NCI-H146 (cell line): ENCODE measurements at regions not wholly inside any gene's neighbourhood (a gene's known extent, or its start where the extent isn't known, plus 50 kb on each side); places are given as distances from the start of the nearest gene placed in this dataset.

ENCODE experiments used
- DNase-seq: peaks from one replicate; lab custom pipeline; 2025; lab: John Stamatoyannopoulos, UW

DNA sequence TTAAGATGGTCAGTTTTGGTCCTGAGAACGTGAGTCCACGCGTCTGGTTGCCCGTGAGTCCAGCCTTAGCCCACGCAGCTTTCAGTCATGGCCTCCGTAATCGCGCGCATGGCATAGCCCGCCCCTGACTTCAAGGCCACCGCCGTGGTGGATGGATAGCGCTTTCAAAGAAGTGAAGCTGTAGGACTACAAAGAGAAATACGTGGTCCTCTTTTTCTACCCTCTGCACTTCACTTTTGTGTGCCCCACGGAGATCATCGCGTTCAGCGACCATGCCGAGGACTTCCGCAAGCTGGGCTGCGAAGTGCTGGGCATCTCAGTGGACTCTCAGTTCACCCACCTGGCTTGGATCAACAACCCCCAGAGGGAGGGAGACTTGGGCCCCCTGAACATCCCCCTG is 142.0 kb upstream of the MCHR2 start:
- DNase-seq: no peak

DNA sequence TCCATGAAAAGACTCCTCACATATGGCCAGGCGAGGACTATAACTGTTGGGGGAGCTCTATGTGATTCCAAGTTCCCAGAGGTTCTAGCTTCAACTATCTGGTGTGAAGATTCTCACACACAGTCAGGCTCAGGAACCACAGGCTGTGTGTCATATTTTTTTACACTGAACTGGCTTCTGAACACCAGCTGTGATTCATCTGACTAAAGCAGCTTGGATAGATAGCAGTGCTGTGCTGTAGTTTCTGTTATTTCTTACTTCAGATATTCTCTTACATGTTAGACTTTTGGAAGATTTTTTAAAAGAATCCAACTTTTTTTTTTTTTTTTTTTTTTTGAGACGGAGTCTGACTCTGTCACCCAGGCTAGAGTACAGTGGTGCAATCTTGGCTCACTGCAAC is 140.7 kb upstream of the MCHR2 start:
- no peak for DNase-seq

DNA sequence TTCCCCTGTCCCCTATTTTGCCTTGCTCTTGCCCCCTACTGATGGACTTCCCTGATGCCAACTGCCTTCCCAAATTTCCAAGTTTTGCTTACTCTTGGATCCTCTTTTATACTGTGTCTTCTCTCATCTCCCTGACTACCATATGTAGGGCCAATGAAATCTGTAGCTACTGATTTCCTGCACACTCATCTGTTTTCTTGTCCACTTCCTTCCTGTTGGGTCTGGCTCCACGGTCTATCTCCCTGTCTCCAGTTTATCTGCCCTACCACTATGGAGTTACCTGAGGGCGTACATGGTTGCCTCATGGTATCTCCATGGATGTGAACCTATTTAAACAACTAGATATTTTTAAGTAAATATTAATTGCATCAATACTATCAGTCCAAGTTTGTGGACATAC is 140.3 kb upstream of the MCHR2 start:
- no peak for DNase-seq

DNA sequence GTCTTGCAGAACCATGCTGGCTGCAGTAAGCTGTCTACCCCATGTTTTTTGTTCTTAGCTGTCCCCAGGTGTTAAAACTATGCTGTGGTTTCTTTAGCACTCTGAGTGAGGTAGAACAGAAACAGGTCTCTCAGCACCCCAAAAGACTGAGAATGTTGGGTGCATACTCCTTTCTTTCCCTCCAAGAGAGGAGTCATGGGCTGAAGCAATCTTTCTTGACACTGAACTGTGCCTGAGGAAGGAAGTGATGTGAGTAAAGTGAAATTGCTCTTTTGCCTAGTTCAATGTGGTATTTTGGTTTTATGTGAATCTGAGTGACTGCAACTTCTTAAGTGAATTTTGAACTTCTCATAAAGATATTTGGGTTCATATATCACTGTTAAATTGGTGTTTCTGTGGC is 138.0 kb upstream of the MCHR2 start:
- no peak for DNase-seq

DNA sequence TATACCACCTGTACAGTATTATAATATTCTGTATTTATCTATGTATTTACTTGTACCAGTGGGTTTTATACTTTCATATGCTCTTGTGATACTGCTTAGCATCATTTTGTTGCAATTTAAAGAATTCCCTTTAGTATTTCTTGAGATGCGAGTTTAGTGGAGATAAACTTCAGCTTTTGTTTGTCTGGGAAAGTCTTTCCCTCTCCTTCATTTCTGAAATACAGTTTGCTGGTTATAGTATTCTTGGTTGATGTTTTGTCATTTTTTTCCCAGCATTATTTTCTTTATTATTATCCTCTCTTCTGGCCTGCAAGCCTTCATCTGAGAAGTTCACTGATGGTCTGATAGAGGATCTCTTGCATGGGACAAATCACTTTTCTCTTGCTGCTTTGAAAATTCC is 136.6 kb upstream of the MCHR2 start:
- DNase-seq: no peak

DNA sequence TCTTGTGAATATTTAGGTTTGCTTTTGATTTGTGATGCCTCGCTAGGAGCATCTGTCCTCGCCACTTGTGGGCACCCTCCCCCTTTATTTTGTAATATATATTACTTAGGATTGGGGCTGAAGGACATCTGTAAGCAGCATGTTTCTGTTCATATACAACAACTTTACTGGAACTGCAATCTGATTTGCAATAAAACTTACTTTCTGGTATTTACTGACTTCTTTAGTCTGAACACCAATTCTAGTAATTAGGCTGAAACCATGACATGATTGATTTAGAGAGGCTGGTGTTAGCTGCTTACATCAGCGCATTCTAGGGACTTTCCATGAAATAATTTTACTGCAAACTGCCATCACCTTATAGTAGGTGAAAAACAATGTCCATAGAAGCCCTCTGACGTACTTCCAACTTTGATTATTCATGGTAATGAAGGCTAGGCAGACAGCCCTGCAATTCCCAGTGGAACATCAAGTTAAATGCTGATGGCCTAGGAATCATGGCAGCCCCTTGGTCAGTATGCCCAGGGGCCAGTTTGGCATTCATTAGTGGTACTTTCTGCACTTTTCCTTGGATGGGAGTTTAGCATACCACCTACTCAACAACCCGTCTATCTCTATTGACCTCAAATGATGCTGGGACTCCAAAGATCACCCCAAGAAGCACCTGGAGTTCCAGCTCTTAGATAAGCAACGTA is 132.9 kb upstream of the MCHR2 start:
- no peak for DNase-seq

DNA sequence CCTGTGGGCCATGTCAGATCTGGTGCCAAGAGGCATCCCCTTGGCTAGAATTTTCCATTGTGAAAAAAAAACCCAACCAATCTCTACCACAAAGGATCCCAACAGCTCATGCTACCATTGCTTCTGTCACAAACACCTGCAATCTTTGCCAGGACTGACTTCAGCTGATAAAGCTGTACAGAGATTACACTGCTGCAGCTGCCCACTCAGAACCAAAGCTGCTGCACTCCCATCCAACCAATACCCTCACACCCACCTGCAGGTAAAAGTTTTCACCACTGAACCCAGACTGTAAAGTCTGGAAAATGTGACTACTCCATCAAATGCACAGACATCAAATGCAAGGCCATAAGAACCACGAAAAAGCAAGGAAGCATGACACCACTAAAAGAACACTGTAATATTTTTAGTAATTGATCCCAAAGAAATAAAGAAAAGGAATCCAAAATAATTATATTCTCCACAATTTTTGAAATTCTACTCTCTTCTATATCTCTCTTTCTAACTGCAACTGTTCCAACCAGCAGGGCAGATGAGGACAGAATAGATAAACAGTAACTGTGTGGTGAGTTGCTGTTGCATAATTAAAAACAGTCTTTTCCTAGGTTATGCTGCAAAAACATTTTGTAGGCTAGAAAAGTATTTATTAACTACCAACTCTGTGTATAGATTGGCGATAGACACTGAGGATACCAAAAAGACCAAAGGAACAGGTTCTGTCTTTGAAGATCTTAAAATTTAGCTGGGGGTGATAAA is 128.0 kb upstream of the MCHR2 start:
- no peak for DNase-seq

DNA sequence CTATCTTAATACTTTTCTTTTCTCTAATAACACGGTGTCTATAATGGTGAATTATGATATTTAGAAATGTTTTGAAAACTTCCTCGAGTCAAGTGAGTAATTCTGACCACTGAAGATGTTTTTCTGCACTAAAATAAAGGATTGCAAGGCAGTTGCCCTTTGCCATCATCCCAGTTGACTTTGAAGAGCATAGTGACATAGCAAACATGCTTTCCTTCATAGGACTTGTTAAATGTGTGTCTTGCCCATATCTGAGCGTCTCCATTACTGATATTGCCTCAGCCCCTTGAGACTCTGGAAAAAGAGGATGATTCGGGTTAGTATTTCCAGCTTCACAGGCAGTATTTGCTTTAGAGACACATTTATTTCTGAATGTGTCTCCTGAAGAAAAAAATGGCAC is 125.2 kb upstream of the MCHR2 start:
- no peak for DNase-seq

DNA sequence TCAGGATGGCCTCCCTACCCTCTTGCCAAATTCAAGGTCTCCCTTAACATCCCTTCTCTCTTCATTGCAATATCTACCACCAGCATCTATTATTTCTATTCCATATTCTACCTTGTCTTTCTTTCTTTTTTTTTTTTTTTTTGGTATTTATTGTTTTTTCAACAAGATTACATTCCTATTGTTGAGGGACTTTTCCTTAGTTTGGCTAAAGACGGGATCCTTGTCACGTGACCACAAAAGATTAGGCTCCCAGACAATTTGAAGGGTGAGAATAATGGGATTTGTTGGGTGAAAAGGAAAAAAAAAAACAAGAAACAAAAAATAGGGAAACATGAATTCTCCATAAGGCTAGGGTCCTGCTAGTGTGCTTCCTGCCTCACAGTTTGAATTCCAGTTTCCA is 124.3 kb upstream of the MCHR2 start:
- no peak for DNase-seq

DNA sequence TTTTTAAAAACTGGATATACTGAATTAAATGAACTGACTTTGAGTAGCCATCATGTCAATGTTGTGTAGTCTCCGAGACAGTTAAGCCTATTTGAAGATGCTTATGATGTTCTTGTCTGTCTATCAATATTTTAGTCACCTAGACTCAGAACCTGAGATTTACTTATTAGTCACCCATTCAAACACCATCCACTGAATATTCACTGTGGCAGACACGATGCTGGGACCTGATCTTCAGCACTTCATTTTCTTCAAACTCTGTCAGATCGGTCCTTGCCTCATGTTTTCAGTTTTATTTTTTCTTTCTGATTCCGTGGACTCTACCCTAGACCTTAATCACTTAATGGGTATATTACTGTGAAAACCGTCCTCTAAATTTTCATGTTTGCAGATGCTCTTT is 123.7 kb upstream of the MCHR2 start:
- DNase-seq: no peak

DNA sequence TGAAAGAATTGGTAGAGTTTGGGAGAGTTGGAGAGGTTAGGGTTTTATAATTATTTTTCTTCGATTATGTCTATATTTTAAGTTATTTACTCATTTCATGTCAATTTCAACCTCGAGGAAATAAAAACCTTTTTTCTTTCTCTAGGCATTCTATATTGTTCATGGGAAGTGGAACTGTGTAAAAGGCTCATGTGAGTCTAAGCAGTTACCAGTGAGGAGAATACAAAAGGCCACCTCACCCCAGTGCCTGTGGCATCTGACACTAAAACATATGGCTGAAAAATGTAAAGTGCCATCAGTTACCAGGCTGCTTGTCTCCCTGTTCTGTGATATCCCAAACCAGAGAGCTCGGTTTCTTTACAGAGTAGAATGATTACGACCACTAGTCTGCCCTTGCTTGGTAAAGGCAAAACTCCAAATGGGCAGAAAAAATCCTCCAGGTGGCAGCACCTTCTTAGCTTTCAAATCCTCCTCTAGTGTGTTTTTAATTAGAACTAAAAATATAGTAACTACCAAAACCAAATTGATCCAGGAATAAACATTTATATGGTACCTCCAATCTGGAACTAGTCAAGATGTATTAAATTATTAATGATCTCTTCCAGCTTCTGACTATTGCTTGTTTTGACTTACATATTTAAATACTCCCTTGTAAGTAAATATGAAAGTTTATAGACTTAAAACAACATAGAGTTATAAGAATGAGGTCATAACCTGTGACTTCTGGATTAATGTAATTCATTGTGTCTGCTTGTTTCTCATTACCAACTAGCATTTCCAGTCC is 122.6 kb upstream of the MCHR2 start:
- DNase-seq: peak; percentile 50

DNA sequence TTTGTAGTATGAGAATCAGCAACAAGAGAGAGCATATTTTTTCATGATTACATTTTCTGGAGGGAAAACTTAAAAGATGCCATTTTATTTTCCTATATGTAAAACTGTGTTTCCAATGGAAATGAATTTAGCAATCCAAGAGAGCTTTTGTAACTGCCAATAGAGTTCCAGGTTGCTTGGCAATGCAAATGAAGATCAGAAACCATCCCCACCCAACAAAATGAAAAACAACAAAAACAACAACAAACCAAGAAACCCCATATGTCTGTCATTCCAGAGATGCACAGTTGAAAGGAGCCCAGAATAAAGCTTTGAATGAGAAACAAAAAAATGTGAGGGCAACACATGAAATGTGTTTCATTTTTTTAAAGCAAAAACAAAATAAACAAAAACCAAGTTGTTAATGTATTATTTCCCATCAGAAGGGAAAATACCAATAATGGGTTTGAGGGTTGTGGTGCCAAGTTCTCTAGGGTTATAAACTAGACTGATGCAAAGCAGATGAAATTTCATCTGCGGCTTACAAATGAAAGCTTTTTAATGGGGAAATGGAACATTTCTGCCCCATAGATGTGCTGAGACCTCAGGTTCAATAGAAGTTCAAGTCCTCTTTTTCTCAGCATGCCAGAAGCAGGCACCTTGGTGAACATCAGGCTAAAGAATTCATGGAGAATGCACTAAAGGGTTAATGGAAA is 121.5 kb upstream of the MCHR2 start:
- no peak for DNase-seq

DNA sequence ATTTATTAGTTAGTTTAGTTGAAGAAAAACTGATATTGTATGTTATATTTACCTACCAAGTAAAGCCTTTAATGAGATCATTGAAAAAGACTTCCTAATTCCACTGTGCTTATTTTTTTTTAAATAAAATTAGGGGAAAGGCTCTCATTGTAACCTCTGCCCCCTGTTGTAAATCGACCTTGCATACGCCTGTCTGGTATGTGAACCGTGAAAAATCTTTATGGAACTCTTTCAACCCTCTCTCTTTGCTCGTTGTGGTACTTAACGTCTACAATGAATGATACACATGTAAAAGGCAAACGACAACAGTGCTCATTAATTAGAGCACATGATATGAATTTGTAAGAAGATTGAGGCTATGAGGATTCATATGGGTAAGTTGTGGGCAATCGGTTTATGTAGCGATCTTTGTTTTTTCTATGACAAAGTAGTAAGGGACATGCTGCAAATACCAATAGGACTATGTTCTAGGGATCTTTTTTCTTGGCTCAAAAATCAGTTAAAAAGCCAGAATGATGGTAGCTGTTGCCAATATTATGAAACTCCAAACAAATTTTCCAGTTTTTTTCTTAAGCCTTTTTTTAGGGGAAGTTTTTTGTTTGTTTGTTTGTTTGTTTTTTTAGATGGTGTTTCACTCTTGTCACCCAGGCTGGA is 119.0 kb upstream of the MCHR2 start:
- DNase-seq: no peak

DNA sequence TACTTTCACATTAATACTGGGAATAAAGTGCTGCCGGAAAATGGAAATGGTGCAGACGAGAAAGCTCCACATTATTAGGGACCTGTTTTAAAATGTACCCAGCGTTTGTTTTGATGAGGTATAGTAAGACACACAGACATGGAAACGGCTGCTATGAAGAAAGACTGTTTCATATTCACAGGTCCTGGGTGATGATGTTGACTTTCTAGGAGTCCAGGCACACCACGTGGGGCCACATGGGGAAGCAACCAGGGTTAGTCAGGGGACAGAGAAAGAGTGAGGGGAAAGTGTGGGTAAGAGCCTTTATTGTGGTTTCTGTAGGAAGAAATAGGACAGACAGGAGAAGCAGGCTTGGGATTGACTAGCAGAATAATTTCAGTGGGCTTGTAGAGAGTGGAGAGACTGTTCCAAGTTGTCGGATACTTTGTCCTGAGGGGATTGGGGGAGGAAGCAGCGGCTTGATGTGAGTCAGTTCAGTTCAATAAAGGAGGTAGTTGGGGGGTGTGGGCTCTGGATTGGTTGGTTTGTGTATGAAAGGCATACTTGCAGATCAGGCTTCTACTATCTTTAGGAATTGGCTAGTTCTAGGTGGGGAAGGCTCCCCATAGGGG is 112.0 kb upstream of the MCHR2 start:
- DNase-seq: no peak

DNA sequence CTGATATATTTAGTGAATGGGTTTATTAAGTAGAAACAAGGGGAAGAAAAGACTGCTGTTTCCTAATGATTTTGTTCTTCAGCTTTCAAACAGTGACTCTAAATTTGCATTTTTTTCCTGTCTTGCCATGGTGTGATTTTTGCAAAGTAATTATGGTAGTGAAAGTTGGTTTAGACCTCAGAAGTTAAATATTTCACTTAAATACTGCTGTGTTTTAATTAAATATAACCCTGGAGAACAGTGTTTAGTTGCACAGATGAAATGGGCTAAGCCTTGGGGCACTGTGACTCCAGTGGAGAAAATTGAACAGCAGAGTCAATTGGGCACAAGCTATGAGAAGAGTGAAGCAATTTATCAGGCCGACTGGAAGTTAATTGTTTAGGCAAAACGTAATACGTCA is 111.1 kb upstream of the MCHR2 start:
- no peak for DNase-seq

DNA sequence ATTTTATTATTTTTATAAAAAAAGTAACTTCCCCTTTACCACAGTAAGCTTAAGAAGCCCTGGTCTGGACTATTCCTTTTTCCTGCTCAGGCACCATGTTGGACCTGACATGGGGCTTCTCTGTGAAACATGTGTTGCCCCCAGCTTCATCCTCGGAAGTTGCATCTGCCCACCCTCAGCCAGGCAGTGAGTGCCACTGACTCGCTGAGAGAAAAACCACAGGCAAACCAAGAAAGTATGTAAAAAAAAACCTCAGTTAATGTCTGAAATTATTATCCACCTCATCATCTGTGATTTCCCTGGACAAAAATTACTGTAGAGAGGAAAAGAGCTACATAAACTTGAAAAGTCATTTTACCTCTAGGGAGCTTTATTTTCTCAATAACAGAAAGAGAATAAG is 109.9 kb upstream of the MCHR2 start:
- no peak for DNase-seq

DNA sequence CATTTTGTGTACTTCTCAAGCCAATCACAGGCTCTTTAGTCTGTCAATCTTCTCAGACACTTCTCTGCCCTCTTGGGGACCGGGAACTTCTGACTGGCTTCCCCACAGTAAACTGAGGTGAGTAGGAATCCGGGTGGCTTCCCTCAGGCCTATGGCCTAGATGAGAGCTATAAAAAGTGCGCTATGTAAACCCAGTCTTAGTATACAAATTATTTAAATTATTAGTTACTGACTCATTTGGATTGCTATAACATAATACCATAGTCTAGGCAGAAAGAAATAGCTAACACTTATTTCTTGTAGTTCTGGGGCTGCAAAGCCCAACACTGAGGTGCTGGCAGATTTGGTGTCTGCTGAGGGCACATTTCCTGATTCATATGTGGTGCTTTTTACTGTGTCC is 109.2 kb upstream of the MCHR2 start:
- no peak for DNase-seq

DNA sequence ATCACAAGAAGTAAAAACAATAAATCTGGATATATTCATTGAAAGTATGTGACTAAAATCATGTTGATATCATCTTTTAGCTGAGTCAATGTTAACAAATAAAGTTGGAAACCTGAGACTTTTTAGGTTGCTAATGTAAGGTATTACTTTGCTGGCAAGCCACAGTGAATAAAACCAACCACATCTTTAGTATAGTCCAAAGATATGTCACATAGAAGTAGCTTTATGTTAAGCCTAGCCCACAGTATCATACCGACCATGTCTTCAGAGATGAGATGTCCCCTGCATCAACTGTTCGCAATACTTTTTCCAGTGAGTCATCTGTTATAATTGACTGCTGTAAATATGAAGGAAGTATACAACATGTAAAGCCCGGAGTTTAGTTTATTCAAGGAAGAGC is 107.6 kb upstream of the MCHR2 start:
- no peak for DNase-seq

DNA sequence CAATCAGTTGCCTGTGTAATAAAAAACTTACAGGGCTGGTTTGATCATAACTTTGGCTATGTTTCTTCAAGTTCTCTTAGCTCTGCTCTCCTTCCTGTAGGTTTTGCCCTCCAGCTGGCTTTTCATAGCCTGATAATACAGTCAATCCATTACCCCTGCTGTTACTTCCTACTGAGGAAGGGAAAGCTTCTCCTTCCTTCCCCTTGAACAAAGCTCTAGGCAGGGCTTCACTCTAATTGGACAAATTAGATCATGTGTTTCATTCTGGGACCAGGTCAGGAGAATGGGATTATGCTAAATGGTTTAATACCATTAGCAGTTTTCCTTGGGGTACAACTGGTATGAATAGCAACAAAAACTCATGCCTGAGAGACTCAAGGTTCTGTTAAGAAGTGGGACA is 106.8 kb upstream of the MCHR2 start:
- no peak for DNase-seq

DNA sequence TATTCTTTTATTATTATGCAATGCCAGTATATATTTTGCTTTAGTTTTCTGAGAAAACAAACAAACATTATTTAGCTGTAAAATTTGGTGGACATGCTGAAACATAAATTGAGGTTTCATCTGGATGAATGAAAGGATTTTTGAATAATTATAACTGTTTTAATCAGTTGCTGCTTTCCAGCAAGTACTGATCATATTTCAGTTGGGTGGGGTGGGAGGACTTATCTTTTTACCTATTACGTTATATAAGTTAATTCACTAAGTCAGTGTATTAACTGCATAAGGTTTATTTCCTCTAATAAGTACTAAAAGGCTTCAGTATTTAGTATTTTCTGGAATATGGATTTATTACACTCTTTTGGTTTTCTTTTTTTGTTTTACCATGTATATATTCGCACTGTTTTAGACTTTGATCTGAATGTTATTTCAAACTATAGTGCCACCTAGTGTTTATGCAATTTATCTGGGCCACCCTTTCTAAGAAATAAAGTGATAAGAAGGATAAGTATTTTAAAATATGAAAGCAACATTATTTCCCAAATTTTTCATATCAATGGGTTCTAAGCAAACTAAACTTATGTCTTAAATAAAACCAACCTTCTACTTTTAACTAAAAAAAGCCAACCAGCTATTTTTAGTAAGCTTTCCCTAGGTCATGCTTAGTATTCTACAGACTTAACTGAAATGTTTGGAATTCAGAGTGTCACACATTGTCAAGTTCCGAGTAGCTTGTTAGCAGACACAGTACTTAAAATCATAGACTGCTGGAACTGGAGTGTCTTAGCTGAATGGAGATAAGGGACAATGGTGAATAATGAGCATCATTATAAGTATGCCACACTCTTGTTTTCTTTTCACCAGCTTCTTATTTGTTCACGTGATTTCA is 105.4 kb upstream of the MCHR2 start:
- DNase-seq: peak; percentile 11

DNA sequence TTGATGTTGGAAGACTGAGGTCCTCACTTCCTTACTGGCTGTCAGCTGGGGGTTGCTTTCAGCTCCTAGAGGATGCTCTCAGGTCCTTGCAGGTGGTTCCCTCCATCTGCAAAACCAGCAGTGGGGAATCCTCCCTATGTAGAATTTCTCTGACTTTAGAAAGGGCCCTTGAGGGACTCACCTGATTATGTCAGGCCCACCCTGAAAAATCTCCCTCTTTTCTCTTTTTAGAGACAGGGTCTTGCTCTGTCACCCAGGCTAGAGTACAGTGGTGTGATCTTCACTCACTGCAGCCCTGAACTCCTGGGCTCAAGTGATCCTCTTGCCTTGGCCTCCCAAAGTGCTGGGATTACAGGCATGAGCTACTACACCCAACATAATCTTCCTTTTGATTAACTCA is 102.9 kb upstream of the MCHR2 start:
- no peak for DNase-seq
